GM21360 (cell line): ENCODE measurements at regions not wholly inside any gene's neighbourhood (a gene's known extent, or its start where the extent isn't known, plus 50 kb on each side); places are given as distances from the start of the nearest gene placed in this dataset.

Experiments
- ATAC-seq: cut with Tn5 transposase; IDR thresholded peaks from one replicate; pipeline ENCODE4 v1.9.1; 2021; ENCODE audit warnings: mild to moderate bottlenecking, moderate library complexity; ENCODE audit not compliant: unreplicated experiment

GRCh38 chr7:91517201-91517785 is 253.1 kb downstream of the FZD1 start:
- no peak for ATAC-seq

- no peak for ATAC-seq
Observed at GRCh38 chr7:91518058-91518457, 253.8 kb downstream of the FZD1 start.

GRCh38 chr7:91519241-91520158 is 255.3 kb downstream of the FZD1 start:
- no peak for ATAC-seq

- no peak for ATAC-seq
Observed at GRCh38 chr7:91520645-91521044, 256.4 kb downstream of the FZD1 start.

- no peak for ATAC-seq
Observed at GRCh38 chr7:91526404-91526803, 262.2 kb downstream of the FZD1 start.

- ATAC-seq = no peak
Observed at GRCh38 chr7:91527460-91527859, 263.2 kb downstream of the FZD1 start.

- no peak for ATAC-seq
Observed at GRCh38 chr7:91533996-91534395, 269.8 kb downstream of the FZD1 start.

GRCh38 chr7:91537260-91538152 is 273.3 kb downstream of the FZD1 start:
- ATAC-seq = no peak

GRCh38 chr7:91541641-91542040 is 277.4 kb downstream of the FZD1 start:
- ATAC-seq = no peak

GRCh38 chr7:91543646-91544045 is 279.4 kb downstream of the FZD1 start:
- no peak for ATAC-seq

GRCh38 chr7:91549878-91550277 is 285.6 kb downstream of the FZD1 start:
- no peak for ATAC-seq

GRCh38 chr7:91550931-91551330 is 286.7 kb downstream of the FZD1 start:
- no peak for ATAC-seq

GRCh38 chr7:91551377-91552175 is 287.3 kb downstream of the FZD1 start:
- no peak for ATAC-seq

GRCh38 chr7:91553410-91553895 is 289.2 kb downstream of the FZD1 start:
- ATAC-seq = no peak

GRCh38 chr7:91554883-91555282 is 290.6 kb downstream of the FZD1 start:
- no peak for ATAC-seq

- ATAC-seq = no peak
Observed at GRCh38 chr7:91556239-91556638, 292.0 kb downstream of the FZD1 start.

- no peak for ATAC-seq
Observed at GRCh38 chr7:91556956-91557650, 292.9 kb downstream of the FZD1 start.

GRCh38 chr7:91557789-91558404 is 293.7 kb downstream of the FZD1 start:
- ATAC-seq = peak; percentile 72

- ATAC-seq = no peak
Observed at GRCh38 chr7:91559947-91560346, 295.7 kb downstream of the FZD1 start.
